ENCODE measurements at regions not wholly inside any gene's neighbourhood (a gene's known extent, or its start where the extent isn't known, plus 50 kb on each side); places are given as distances from the start of the nearest gene placed in this dataset.
A peak's percentile ranks its signal among the peaks of the same experiment; 100 is the strongest.

- Histone ChIP-seq H3K4me1 (ENCODE audit: insufficient read depth, poor library complexity, severe bottlenecking) (peaks cover 13% of the 10 kb centered on the region), H3K36me3 (ENCODE audit: low read depth) (no peaks in the 10 kb centered on the region), H3K4me3 (ENCODE audit: severe bottlenecking) (no peak overlapping the region), H3K27ac (ENCODE audit: poor library complexity, severe bottlenecking) (no peak overlapping the region), H3K9me3 (ENCODE audit: severe bottlenecking) (no peaks in the 10 kb centered on the region), H3K27me3 (ENCODE audit: insufficient read depth, poor library complexity, severe bottlenecking) (no peaks in the 10 kb centered on the region)
- ATAC-seq (ENCODE audit: low read depth): no peak
- DNase-seq (ENCODE audit: low spot score): no peak
- TF ChIP-seq, protein P1, sequence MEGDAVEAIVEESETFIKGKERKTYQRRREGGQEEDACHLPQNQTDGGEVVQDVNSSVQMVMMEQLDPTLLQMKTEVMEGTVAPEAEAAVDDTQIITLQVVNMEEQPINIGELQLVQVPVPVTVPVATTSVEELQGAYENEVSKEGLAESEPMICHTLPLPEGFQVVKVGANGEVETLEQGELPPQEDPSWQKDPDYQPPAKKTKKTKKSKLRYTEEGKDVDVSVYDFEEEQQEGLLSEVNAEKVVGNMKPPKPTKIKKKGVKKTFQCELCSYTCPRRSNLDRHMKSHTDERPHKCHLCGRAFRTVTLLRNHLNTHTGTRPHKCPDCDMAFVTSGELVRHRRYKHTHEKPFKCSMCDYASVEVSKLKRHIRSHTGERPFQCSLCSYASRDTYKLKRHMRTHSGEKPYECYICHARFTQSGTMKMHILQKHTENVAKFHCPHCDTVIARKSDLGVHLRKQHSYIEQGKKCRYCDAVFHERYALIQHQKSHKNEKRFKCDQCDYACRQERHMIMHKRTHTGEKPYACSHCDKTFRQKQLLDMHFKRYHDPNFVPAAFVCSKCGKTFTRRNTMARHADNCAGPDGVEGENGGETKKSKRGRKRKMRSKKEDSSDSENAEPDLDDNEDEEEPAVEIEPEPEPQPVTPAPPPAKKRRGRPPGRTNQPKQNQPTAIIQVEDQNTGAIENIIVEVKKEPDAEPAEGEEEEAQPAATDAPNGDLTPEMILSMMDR (IDR thresholded peaks at IDR 0.05; ENCODE audit: poor library complexity, severe bottlenecking): no peak
Measured at GRCh38 chr18:71025505-71026225, 736.8 kb downstream of the SOCS6 start.

DNA sequence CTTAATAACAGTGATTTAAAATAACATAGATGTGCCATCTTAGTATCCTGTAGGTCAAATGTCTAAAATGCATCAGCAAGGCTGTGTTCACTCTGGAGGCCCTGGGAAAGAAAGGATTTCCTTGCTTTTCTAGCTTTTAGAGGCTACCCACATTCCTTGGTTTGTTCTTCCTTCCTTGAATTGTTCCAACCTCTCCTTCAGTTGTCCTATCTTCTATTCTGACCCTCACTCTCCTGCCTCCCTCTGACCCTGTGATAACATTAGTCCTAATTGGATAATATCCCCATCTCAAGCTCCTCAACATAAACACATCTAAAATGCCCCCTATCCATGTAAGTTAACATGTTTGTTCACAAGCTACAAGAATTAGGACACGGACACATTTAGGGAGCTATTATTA lies 733.5 kb downstream of the SOCS6 start:
- TF ChIP-seq, protein P1 (IDR thresholded peaks at IDR 0.05; ENCODE audit: poor library complexity, severe bottlenecking): no peak
- no peak overlapping the region for H3K27ac ChIP-seq (ENCODE audit: poor library complexity, severe bottlenecking)
- DNase-seq (ENCODE audit: low spot score) (no peak), ATAC-seq (ENCODE audit: low read depth) (no peak)
- peaks cover 16% of the 10 kb centered on the region for H3K4me1 ChIP-seq (ENCODE audit: insufficient read depth, poor library complexity, severe bottlenecking)
- H3K36me3 ChIP-seq (ENCODE audit: low read depth): no peaks in the 10 kb centered on the region
- H3K27me3 ChIP-seq (ENCODE audit: insufficient read depth, poor library complexity, severe bottlenecking): no peaks in the 10 kb centered on the region
- no peaks in the 10 kb centered on the region for H3K9me3 ChIP-seq (ENCODE audit: severe bottlenecking)
- no peak overlapping the region for H3K4me3 ChIP-seq (ENCODE audit: severe bottlenecking)

DNA sequence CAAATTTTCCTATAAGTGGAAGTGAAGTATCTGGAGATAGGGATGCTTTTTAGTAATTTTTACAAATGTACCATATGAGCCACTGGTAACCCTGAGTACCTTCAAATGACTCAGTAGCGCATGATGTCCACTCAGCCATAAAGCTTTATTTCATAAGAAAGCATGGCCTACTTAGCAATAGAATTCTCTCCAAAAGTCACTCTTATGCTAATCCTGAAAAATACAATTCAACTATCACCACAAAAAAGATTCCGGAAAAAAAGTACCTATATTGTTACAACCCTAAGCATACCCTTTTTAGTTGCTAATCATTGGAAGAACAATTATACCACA lies 732.2 kb downstream of the SOCS6 start:
- no peaks in the 10 kb centered on the region for H3K27me3 ChIP-seq (ENCODE audit: insufficient read depth, poor library complexity, severe bottlenecking)
- DNase-seq (ENCODE audit: low spot score): no peak
- peak overlapping the region; percentile 72 for H3K27ac ChIP-seq (ENCODE audit: poor library complexity, severe bottlenecking)
- H3K36me3 ChIP-seq (ENCODE audit: low read depth): no peaks in the 10 kb centered on the region
- peaks cover 14% of the 10 kb centered on the region for H3K4me1 ChIP-seq (ENCODE audit: insufficient read depth, poor library complexity, severe bottlenecking)
- TF ChIP-seq, protein P1 (IDR thresholded peaks at IDR 0.05; ENCODE audit: poor library complexity, severe bottlenecking): no peak
- ATAC-seq (ENCODE audit: low read depth): peak; percentile 15; the same call in 1 of the 3 replicates
- H3K9me3 ChIP-seq (ENCODE audit: severe bottlenecking): no peaks in the 10 kb centered on the region
- no peak overlapping the region for H3K4me3 ChIP-seq (ENCODE audit: severe bottlenecking)

- H3K4me1 ChIP-seq (ENCODE audit: insufficient read depth, poor library complexity, severe bottlenecking): peaks cover 14% of the 10 kb centered on the region
- TF ChIP-seq, protein P1 (IDR thresholded peaks at IDR 0.05; ENCODE audit: poor library complexity, severe bottlenecking): no peak
- H3K4me3 ChIP-seq (ENCODE audit: severe bottlenecking): no peak overlapping the region
- no peaks in the 10 kb centered on the region for H3K9me3 ChIP-seq (ENCODE audit: severe bottlenecking)
- DNase-seq (ENCODE audit: low spot score) (no peak), ATAC-seq (ENCODE audit: low read depth) (peak; percentile 90)
- no peaks in the 10 kb centered on the region for H3K36me3 ChIP-seq (ENCODE audit: low read depth)
- peak overlapping the region; percentile 72 for H3K27ac ChIP-seq (ENCODE audit: poor library complexity, severe bottlenecking)
- no peaks in the 10 kb centered on the region for H3K27me3 ChIP-seq (ENCODE audit: insufficient read depth, poor library complexity, severe bottlenecking)
Measured at GRCh38 chr18:71020342-71021029, 731.6 kb downstream of the SOCS6 start.

DNA sequence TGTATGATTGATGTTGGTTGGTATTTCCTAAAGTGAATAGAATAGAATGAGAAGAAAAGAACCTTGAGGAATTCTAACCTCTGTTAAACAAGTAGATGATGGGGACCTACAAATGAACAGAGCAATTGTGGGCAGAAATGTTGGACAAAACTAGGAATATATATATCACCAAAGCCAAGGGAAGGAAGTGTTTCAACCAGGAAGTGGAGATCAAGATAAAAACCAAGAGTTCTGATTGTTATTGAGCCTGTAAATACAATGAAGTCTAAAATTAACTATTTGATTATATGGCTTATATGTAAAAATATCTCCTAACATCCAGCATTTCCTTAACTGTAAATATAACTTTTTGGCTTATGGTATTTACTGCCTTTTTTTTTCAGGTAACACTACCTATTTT lies 730.0 kb downstream of the SOCS6 start:
- Histone ChIP-seq H3K36me3 (ENCODE audit: low read depth) (no peaks in the 10 kb centered on the region), H3K27me3 (ENCODE audit: insufficient read depth, poor library complexity, severe bottlenecking) (no peaks in the 10 kb centered on the region), H3K4me3 (ENCODE audit: severe bottlenecking) (no peak overlapping the region), H3K27ac (ENCODE audit: poor library complexity, severe bottlenecking) (no peak overlapping the region), H3K9me3 (ENCODE audit: severe bottlenecking) (no peaks in the 10 kb centered on the region), H3K4me1 (ENCODE audit: insufficient read depth, poor library complexity, severe bottlenecking) (peaks cover 14% of the 10 kb centered on the region)
- ATAC-seq (ENCODE audit: low read depth) (no peak), DNase-seq (ENCODE audit: low spot score) (no peak)
- TF ChIP-seq, protein P1 (IDR thresholded peaks at IDR 0.05; ENCODE audit: poor library complexity, severe bottlenecking): no peak
